ENCODE measurements at regions not wholly inside any gene's neighbourhood (a gene's known extent, or its start where the extent isn't known, plus 50 kb on each side); places are given as distances from the start of the nearest gene placed in this dataset.

- DNase-seq (ENCODE audit: low spot score) (no peak), ATAC-seq (ENCODE audit: insufficient number of reproducible peaks, low FRiP score, low read depth) (no peak)
- Histone ChIP-seq H3K4me3 (no peak overlapping the region), H3K36me3 (no peaks in the 10 kb centered on the region), H3K9me3 (peaks cover 15% of the 10 kb centered on the region), H3K4me1 (ENCODE audit: control insufficient read depth in 1 of 2, low read depth in 2 of 2) (no peaks in the 10 kb centered on the region), H3K27ac (no peak overlapping the region), H3K27me3 (replicated peaks; ENCODE audit: insufficient read depth) (no peaks in the 10 kb centered on the region)
- no peak for TF ChIP-seq CTCF (IDR thresholded peaks at IDR 0.05)
These were observed 104.0 kb upstream of the IQSEC1 start for GRCh38 chr3:13177236-13177635.

- no peak overlapping the region for H3K27ac ChIP-seq
- H3K4me3 ChIP-seq = no peak overlapping the region
- no peaks in the 10 kb centered on the region for H3K4me1 ChIP-seq (ENCODE audit: control insufficient read depth in 1 of 2, low read depth in 2 of 2)
- TF ChIP-seq CTCF (IDR thresholded peaks at IDR 0.05) = no peak
- DNase-seq (ENCODE audit: low spot score) (no peak), ATAC-seq (ENCODE audit: insufficient number of reproducible peaks, low FRiP score, low read depth) (no peak)
- H3K9me3 ChIP-seq = peaks cover 15% of the 10 kb centered on the region
- H3K27me3 ChIP-seq (replicated peaks; ENCODE audit: insufficient read depth) = no peaks in the 10 kb centered on the region
- no peaks in the 10 kb centered on the region for H3K36me3 ChIP-seq
These were observed 103.2 kb upstream of the IQSEC1 start for GRCh38 chr3:13176445-13176844.

GRCh38 chr3:13174803-13175135, 101.5 kb upstream of the IQSEC1 start:
- peaks cover 15% of the 10 kb centered on the region for H3K9me3 ChIP-seq
- DNase-seq (ENCODE audit: low spot score) = no peak
- H3K4me3 ChIP-seq = no peak overlapping the region
- no peak overlapping the region for H3K27ac ChIP-seq
- no peak for TF ChIP-seq CTCF (IDR thresholded peaks at IDR 0.05)
- no peak for ATAC-seq (ENCODE audit: insufficient number of reproducible peaks, low FRiP score, low read depth)
- no peaks in the 10 kb centered on the region for H3K4me1 ChIP-seq (ENCODE audit: control insufficient read depth in 1 of 2, low read depth in 2 of 2)
- H3K36me3 ChIP-seq = no peaks in the 10 kb centered on the region
- no peaks in the 10 kb centered on the region for H3K27me3 ChIP-seq (replicated peaks; ENCODE audit: insufficient read depth)

- TF ChIP-seq CTCF (IDR thresholded peaks at IDR 0.05) = no peak
- no peak for DNase-seq (ENCODE audit: low spot score)
These were observed 101.0 kb upstream of the IQSEC1 start for GRCh38 chr3:13174011-13174802.

GRCh38 chr3:13173186-13173585, 100.0 kb upstream of the IQSEC1 start:
- Histone ChIP-seq H3K36me3 (no peaks in the 10 kb centered on the region), H3K4me1 (ENCODE audit: control insufficient read depth in 1 of 2, low read depth in 2 of 2) (no peaks in the 10 kb centered on the region), H3K27me3 (replicated peaks; ENCODE audit: insufficient read depth) (no peaks in the 10 kb centered on the region), H3K4me3 (no peak overlapping the region), H3K9me3 (no peaks in the 10 kb centered on the region), H3K27ac (no peak overlapping the region)
- TF ChIP-seq CTCF (IDR thresholded peaks at IDR 0.05) = no peak
- ATAC-seq (ENCODE audit: insufficient number of reproducible peaks, low FRiP score, low read depth) (no peak), DNase-seq (ENCODE audit: low spot score) (no peak)

More at GRCh38 chr3:13174011-13174802, 101.0 kb upstream of the IQSEC1 start:
- ATAC-seq (ENCODE audit: insufficient number of reproducible peaks, low FRiP score, low read depth) = no peak
- Histone ChIP-seq H3K4me3 (no peak overlapping the region), H3K36me3 (no peaks in the 10 kb centered on the region), H3K27me3 (replicated peaks; ENCODE audit: insufficient read depth) (no peaks in the 10 kb centered on the region), H3K27ac (no peak overlapping the region), H3K4me1 (ENCODE audit: control insufficient read depth in 1 of 2, low read depth in 2 of 2) (no peaks in the 10 kb centered on the region), H3K9me3 (peaks cover 10% of the 10 kb centered on the region)
